OCI-M1 (cell line): ENCODE measurements at regions not wholly inside any gene's neighbourhood (a gene's known extent, or its start where the extent isn't known, plus 50 kb on each side); places are given as distances from the start of the nearest gene placed in this dataset.
A peak's percentile ranks its signal among the peaks of the same experiment; 100 is the strongest.
"Not testable (repeated sequence)": the region's sequence is repeated elsewhere in the genome, so short reads cannot be mapped to it uniquely, and the experiment has no call there.

ENCODE experiments used
- DNase-seq: peaks from one replicate; lab custom pipeline; 2025; lab: John Stamatoyannopoulos, UW

GRCh38 chr5:67985686-67986387 is 229.7 kb upstream of the PIK3R1 start:
- no peak for DNase-seq

- no peak for DNase-seq
Measured at GRCh38 chr5:67984546-67984945, 231.0 kb upstream of the PIK3R1 start.

GRCh38 chr5:67983251-67984110 is 232.1 kb upstream of the PIK3R1 start:
- DNase-seq, result peak; percentile 81

- DNase-seq, result not testable (repeated sequence)
Measured at GRCh38 chr5:67982160-67982559, 233.4 kb upstream of the PIK3R1 start.

GRCh38 chr5:67978171-67978570 is 237.4 kb upstream of the PIK3R1 start:
- peak; percentile 28 for DNase-seq

- DNase-seq, result peak; percentile 38
Measured at GRCh38 chr5:67976891-67977601, 238.5 kb upstream of the PIK3R1 start.

- DNase-seq, result no peak
Measured at GRCh38 chr5:67976181-67976580, 239.4 kb upstream of the PIK3R1 start.

- no peak for DNase-seq
Measured at GRCh38 chr5:67974471-67974870, 241.1 kb upstream of the PIK3R1 start.

- no peak for DNase-seq
Measured at GRCh38 chr5:67974054-67974453, 241.5 kb upstream of the PIK3R1 start.

GRCh38 chr5:67971971-67972821 is 243.4 kb upstream of the PIK3R1 start:
- no peak for DNase-seq

GRCh38 chr5:67971223-67971830 is 244.2 kb upstream of the PIK3R1 start:
- DNase-seq, result no peak

GRCh38 chr5:67969631-67970030 is 245.9 kb upstream of the PIK3R1 start:
- DNase-seq, result no peak

GRCh38 chr5:67969176-67969575 is 246.4 kb upstream of the PIK3R1 start:
- DNase-seq, result no peak

GRCh38 chr5:67966712-67967111 is 248.8 kb upstream of the PIK3R1 start:
- DNase-seq, result no peak

- peak; percentile 21 for DNase-seq
Measured at GRCh38 chr5:67964619-67965018, 250.9 kb upstream of the PIK3R1 start.

GRCh38 chr5:67963789-67964519 is 251.6 kb upstream of the PIK3R1 start:
- no peak for DNase-seq

GRCh38 chr5:67960939-67961338 is 254.6 kb upstream of the PIK3R1 start:
- DNase-seq, result no peak

- DNase-seq, result peak; percentile 82
Measured at GRCh38 chr5:67957374-67957773, 258.2 kb upstream of the PIK3R1 start.

GRCh38 chr5:67954351-67954750 is 261.2 kb upstream of the PIK3R1 start:
- DNase-seq, result no peak

- DNase-seq, result no peak
Measured at GRCh38 chr5:67942421-67942820, 273.1 kb upstream of the PIK3R1 start.
